WTC11 (cell line): ENCODE measurements at regions not wholly inside any gene's neighbourhood (a gene's known extent, or its start where the extent isn't known, plus 50 kb on each side); places are given as distances from the start of the nearest gene placed in this dataset.

ENCODE experiments used
- ATAC-seq: fragments of 200-7000 bp; cut with Tn5 transposase; 2 replicates; pipeline ENCODE4 v1.10.0; 2021; ENCODE audit warnings: mild to moderate bottlenecking, moderate library complexity
- CTCF ChIA-PET: fragments of 300-600 bp; sonication (Branson Sonifier 250); formaldehyde crosslinking; loops from one replicate; lab custom pipeline; 2021; ENCODE audit warnings: antibody characterized with exemption; lab: Charles Lee
- POLR2A ChIA-PET: fragments of 350-600 bp; sonication (Branson Sonifier 250); formaldehyde crosslinking; loops from one replicate; lab custom pipeline; 2021; ENCODE audit warnings: antibody characterized with exemption; lab: Charles Lee
- DNase-seq: peaks from one replicate; pipeline ENCODE4 v3.0.0; 2021; ENCODE audit warnings: low spot score
- H3K27ac Mint-ChIP-seq: 2 replicates; pipeline ENCODE4 v1.8.0; 2021; ENCODE audit warnings: mixed read lengths
- H3K27me3 Mint-ChIP-seq: 2 replicates; pipeline ENCODE4 v1.8.0; 2021; ENCODE audit warnings: low read depth, mild to moderate bottlenecking, moderate library complexity, mixed read lengths
- H3K36me3 Mint-ChIP-seq: 2 replicates; pipeline ENCODE4 v1.8.0; 2021; ENCODE audit warnings: mixed read lengths
- H3K4me1 Mint-ChIP-seq: 2 replicates; pipeline ENCODE4 v1.8.0; 2022; ENCODE audit warnings: mixed read lengths
- H3K4me3 Mint-ChIP-seq: 2 replicates; pipeline ENCODE4 v1.8.0; 2021; ENCODE audit warnings: mild to moderate bottlenecking, moderate library complexity, mixed read lengths
- H3K9me3 Mint-ChIP-seq: 2 replicates; pipeline ENCODE4 v1.8.0; 2021; ENCODE audit warnings: mixed read lengths
- ATF1 ChIP-seq: sonication (generic); formaldehyde crosslinking; IDR thresholded peaks from 2 replicates; pipeline ENCODE4 v1.8.1; 2023; ENCODE audit warnings: mild to moderate bottlenecking, moderate library complexity, missing genetic modification reagents
- CBFB ChIP-seq: sonication (generic); formaldehyde crosslinking; IDR thresholded peaks from 2 replicates; pipeline ENCODE4 v1.8.1; 2022; ENCODE audit warnings: mild to moderate bottlenecking, low read depth, missing genetic modification reagents
- CREM ChIP-seq: sonication (generic); formaldehyde crosslinking; IDR thresholded peaks from 2 replicates; pipeline ENCODE4 v1.8.1; 2022; ENCODE audit warnings: mild to moderate bottlenecking, missing genetic modification reagents, moderate library complexity
- ELF4 ChIP-seq: sonication (generic); formaldehyde crosslinking; IDR thresholded peaks from 2 replicates; pipeline ENCODE4 v1.8.1; 2022; ENCODE audit warnings: low read depth, mild to moderate bottlenecking, moderate library complexity, missing genetic modification reagents
- EMX1 ChIP-seq: fragments of 250-450 bp; sonication (Bioruptor Pico); IDR thresholded peaks from 2 replicates; pipeline ENCODE4 v1.8.0; 2021; ENCODE audit warnings: mild to moderate bottlenecking
- ESRRA ChIP-seq: sonication (generic); formaldehyde crosslinking; IDR thresholded peaks from 2 replicates; pipeline ENCODE4 v1.8.1; 2022; ENCODE audit warnings: mild to moderate bottlenecking, missing genetic modification reagents, borderline replicate concordance
- IRF2 ChIP-seq: sonication (generic); formaldehyde crosslinking; IDR thresholded peaks from 2 replicates; pipeline ENCODE4 v1.8.0; 2022; ENCODE audit warnings: low read depth, missing genetic modification reagents, borderline replicate concordance
- JAZF1 ChIP-seq: fragments of 250-450 bp; sonication (Bioruptor Pico); IDR thresholded peaks from 2 replicates; pipeline ENCODE4 v1.9.0; 2021; ENCODE audit warnings: moderate library complexity, mild to moderate bottlenecking, inconsistent platforms
- NFE2L1 ChIP-seq: sonication (generic); formaldehyde crosslinking; IDR thresholded peaks from 2 replicates; pipeline ENCODE4 v1.8.1; 2023; ENCODE audit warnings: missing genetic modification reagents
- NR2C2 ChIP-seq: sonication (generic); formaldehyde crosslinking; IDR thresholded peaks from 2 replicates; pipeline ENCODE4 v1.8.0; 2022; ENCODE audit warnings: mild to moderate bottlenecking, missing genetic modification reagents
- OVOL2 ChIP-seq: fragments of 250-450 bp; sonication (Bioruptor Pico); IDR thresholded peaks from 2 replicates; pipeline ENCODE4 v1.9.0; 2021; ENCODE audit warnings: mild to moderate bottlenecking, borderline replicate concordance
- RORB ChIP-seq: fragments of 250-450 bp; sonication (Bioruptor Pico); IDR thresholded peaks from 2 replicates; pipeline ENCODE4 v1.9.0; 2021; ENCODE audit warnings: mild to moderate bottlenecking
- TEAD1 ChIP-seq: sonication (generic); formaldehyde crosslinking; IDR thresholded peaks from 2 replicates; pipeline ENCODE4 v1.8.0; 2022; ENCODE audit warnings: mild to moderate bottlenecking, missing genetic modification reagents
- TP53 ChIP-seq: sonication (generic); formaldehyde crosslinking; IDR thresholded peaks from 2 replicates; pipeline ENCODE4 v1.8.1; 2023; ENCODE audit warnings: mild to moderate bottlenecking, missing genetic modification reagents
- TF ChIP-seq, protein P1 (sequence below): sonication (generic); formaldehyde crosslinking; IDR thresholded peaks from 2 replicates; pipeline ENCODE4 v1.8.0; 2023; ENCODE audit warnings: missing genetic modification reagents
- TF ChIP-seq, protein P2 (sequence below): sonication (generic); formaldehyde crosslinking; IDR thresholded peaks from 2 replicates; pipeline ENCODE4 v1.8.1; 2022; ENCODE audit warnings: low read depth, mild to moderate bottlenecking, moderate library complexity, missing genetic modification reagents, borderline replicate concordance
- TF ChIP-seq, protein P3 (sequence below): sonication (generic); formaldehyde crosslinking; IDR thresholded peaks from 2 replicates; pipeline ENCODE4 v1.8.0; 2023; ENCODE audit warnings: missing genetic modification reagents, mild to moderate bottlenecking, borderline replicate concordance
- TF ChIP-seq, protein P4 (sequence below): fragments of 250-450 bp; sonication (Bioruptor Pico); IDR thresholded peaks from 2 replicates; pipeline ENCODE4 v1.9.0; 2021; ENCODE audit warnings: mild to moderate bottlenecking
- TF ChIP-seq, protein P5 (sequence below): sonication (generic); formaldehyde crosslinking; IDR thresholded peaks from 2 replicates; pipeline ENCODE4 v1.8.1; 2022; ENCODE audit warnings: missing genetic modification reagents, borderline replicate concordance
- TF ChIP-seq, protein P6 (sequence below): sonication (generic); formaldehyde crosslinking; IDR thresholded peaks from 2 replicates; pipeline ENCODE4 v1.8.1; 2023; ENCODE audit warnings: mild to moderate bottlenecking, missing genetic modification reagents, borderline replicate concordance
- TF ChIP-seq, protein P7 (sequence below): sonication (generic); formaldehyde crosslinking; IDR thresholded peaks from 2 replicates; pipeline ENCODE4 v1.8.0; 2022; ENCODE audit warnings: mild to moderate bottlenecking, missing genetic modification reagents

DNA sequence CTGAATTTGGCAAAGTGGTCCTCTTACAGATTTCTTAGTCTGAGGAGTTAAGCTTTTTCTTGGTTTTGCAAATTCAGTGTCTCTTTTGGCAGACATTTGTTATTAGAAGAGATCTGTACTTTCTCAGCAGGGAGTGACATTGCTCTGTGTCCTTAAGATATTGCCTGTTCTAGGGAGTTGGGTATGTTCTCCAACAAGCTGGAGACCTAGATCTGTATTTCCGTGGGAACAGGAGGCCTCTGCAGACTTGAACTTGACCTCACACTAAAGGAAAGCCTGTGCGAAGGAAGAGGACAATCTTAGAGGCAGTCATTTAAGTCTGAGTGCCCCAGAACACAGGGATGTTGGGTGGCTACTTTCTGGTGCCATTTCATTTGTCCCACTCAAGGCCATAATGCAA lies 107.0 kb upstream of the ATP8B1 start:
- no peaks in the 10 kb centered on the region for H3K36me3 Mint-ChIP-seq
- no peak for DNase-seq
- H3K4me3 Mint-ChIP-seq, result no peak overlapping the region
- no peaks in the 10 kb centered on the region; the same call in 1 of the 2 replicates for H3K27me3 Mint-ChIP-seq
- no peak overlapping the region for H3K27ac Mint-ChIP-seq
- peaks cover 20% of the 10 kb centered on the region for H3K4me1 Mint-ChIP-seq
- no peak for ATAC-seq
- ChIA-PET POLR2A (no interaction called here), CTCF (interaction anchor here (1.1 to 2.8 kb wide), 2 partner anchors 8 to 133 kb away, joined by 3 to 9 read pairs; partner anchors contain the start of gene NEDD4L)
- TF ChIP-seq NR2C2 (CRISPR knock-in tag) (no peak), IRF2 (CRISPR knock-in tag) (no peak), TP53 (CRISPR knock-in tag) (no peak), ATF1 (no peak), CBFB (CRISPR knock-in tag) (no peak), ESRRA (CRISPR knock-in tag) (no peak), NFE2L1 (CRISPR knock-in tag) (no peak), JAZF1 (CRISPR knock-in tag) (no peak), EMX1 (no peak), RORB (CRISPR knock-in tag) (no peak), OVOL2 (CRISPR knock-in tag) (no peak)
- TF ChIP-seq, protein P1, sequence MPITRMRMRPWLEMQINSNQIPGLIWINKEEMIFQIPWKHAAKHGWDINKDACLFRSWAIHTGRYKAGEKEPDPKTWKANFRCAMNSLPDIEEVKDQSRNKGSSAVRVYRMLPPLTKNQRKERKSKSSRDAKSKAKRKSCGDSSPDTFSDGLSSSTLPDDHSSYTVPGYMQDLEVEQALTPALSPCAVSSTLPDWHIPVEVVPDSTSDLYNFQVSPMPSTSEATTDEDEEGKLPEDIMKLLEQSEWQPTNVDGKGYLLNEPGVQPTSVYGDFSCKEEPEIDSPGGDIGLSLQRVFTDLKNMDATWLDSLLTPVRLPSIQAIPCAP (CRISPR knock-in tag), result no peak
- TF ChIP-seq, protein P2, sequence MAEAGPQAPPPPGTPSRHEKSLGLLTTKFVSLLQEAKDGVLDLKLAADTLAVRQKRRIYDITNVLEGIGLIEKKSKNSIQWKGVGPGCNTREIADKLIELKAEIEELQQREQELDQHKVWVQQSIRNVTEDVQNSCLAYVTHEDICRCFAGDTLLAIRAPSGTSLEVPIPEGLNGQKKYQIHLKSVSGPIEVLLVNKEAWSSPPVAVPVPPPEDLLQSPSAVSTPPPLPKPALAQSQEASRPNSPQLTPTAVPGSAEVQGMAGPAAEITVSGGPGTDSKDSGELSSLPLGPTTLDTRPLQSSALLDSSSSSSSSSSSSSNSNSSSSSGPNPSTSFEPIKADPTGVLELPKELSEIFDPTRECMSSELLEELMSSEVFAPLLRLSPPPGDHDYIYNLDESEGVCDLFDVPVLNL, result no peak
- TF ChIP-seq, protein P3, sequence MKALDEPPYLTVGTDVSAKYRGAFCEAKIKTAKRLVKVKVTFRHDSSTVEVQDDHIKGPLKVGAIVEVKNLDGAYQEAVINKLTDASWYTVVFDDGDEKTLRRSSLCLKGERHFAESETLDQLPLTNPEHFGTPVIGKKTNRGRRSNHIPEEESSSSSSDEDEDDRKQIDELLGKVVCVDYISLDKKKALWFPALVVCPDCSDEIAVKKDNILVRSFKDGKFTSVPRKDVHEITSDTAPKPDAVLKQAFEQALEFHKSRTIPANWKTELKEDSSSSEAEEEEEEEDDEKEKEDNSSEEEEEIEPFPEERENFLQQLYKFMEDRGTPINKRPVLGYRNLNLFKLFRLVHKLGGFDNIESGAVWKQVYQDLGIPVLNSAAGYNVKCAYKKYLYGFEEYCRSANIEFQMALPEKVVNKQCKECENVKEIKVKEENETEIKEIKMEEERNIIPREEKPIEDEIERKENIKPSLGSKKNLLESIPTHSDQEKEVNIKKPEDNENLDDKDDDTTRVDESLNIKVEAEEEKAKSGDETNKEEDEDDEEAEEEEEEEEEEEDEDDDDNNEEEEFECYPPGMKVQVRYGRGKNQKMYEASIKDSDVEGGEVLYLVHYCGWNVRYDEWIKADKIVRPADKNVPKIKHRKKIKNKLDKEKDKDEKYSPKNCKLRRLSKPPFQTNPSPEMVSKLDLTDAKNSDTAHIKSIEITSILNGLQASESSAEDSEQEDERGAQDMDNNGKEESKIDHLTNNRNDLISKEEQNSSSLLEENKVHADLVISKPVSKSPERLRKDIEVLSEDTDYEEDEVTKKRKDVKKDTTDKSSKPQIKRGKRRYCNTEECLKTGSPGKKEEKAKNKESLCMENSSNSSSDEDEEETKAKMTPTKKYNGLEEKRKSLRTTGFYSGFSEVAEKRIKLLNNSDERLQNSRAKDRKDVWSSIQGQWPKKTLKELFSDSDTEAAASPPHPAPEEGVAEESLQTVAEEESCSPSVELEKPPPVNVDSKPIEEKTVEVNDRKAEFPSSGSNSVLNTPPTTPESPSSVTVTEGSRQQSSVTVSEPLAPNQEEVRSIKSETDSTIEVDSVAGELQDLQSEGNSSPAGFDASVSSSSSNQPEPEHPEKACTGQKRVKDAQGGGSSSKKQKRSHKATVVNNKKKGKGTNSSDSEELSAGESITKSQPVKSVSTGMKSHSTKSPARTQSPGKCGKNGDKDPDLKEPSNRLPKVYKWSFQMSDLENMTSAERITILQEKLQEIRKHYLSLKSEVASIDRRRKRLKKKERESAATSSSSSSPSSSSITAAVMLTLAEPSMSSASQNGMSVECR (CRISPR knock-in tag), result no peak
- TF ChIP-seq, protein P4, sequence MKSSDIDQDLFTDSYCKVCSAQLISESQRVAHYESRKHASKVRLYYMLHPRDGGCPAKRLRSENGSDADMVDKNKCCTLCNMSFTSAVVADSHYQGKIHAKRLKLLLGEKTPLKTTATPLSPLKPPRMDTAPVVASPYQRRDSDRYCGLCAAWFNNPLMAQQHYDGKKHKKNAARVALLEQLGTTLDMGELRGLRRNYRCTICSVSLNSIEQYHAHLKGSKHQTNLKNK (CRISPR knock-in tag), result no peak
- no peaks in the 10 kb centered on the region for H3K9me3 Mint-ChIP-seq

DNA sequence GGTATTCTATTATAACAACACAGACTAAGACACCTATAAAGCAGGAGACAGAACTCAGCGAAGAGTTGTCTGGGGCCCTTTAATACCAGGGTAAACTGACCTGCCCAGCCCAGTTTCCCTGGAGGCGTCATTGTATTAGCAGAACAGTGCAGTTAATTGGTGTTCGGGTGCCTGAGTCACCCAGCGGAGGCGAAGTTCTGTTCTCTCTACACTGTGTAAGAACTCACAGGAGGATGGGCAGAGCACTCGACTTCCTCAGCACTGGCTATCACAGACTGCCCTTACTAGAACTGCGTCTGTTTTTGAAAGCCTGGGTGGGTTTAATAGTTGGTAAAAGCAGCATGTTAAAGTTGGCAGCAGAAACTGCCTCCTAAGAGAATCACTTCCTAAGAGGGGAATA lies 106.5 kb upstream of the ATP8B1 start:
- ChIA-PET CTCF (no interaction called here), POLR2A (no interaction called here)
- Mint-ChIP-seq H3K4me3 (no peak overlapping the region), H3K9me3 (no peaks in the 10 kb centered on the region), H3K27me3 (no peaks in the 10 kb centered on the region; the same call in 1 of the 2 replicates), H3K36me3 (no peaks in the 10 kb centered on the region), H3K27ac (no peak overlapping the region), H3K4me1 (peaks cover 19% of the 10 kb centered on the region)
- DNase-seq (no peak), ATAC-seq (no peak)
- no peak for TF ChIP-seq TEAD1 (CRISPR knock-in tag)
- TF ChIP-seq, protein P5, sequence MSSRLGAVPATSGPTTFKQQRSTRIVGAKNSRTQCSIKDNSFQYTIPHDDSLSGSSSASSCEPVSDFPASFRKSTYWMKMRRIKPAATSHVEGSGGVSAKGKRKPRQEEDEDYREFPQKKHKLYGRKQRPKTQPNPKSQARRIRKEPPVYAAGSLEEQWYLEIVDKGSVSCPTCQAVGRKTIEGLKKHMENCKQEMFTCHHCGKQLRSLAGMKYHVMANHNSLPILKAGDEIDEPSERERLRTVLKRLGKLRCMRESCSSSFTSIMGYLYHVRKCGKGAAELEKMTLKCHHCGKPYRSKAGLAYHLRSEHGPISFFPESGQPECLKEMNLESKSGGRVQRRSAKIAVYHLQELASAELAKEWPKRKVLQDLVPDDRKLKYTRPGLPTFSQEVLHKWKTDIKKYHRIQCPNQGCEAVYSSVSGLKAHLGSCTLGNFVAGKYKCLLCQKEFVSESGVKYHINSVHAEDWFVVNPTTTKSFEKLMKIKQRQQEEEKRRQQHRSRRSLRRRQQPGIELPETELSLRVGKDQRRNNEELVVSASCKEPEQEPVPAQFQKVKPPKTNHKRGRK, result no peak
- no peak for TF ChIP-seq IRF2 (CRISPR knock-in tag)
- TF ChIP-seq ELF4 (CRISPR knock-in tag), result no peak
- TF ChIP-seq NFE2L1 (CRISPR knock-in tag), result no peak
- TF ChIP-seq CREM, result no peak
- TF ChIP-seq, protein P6, sequence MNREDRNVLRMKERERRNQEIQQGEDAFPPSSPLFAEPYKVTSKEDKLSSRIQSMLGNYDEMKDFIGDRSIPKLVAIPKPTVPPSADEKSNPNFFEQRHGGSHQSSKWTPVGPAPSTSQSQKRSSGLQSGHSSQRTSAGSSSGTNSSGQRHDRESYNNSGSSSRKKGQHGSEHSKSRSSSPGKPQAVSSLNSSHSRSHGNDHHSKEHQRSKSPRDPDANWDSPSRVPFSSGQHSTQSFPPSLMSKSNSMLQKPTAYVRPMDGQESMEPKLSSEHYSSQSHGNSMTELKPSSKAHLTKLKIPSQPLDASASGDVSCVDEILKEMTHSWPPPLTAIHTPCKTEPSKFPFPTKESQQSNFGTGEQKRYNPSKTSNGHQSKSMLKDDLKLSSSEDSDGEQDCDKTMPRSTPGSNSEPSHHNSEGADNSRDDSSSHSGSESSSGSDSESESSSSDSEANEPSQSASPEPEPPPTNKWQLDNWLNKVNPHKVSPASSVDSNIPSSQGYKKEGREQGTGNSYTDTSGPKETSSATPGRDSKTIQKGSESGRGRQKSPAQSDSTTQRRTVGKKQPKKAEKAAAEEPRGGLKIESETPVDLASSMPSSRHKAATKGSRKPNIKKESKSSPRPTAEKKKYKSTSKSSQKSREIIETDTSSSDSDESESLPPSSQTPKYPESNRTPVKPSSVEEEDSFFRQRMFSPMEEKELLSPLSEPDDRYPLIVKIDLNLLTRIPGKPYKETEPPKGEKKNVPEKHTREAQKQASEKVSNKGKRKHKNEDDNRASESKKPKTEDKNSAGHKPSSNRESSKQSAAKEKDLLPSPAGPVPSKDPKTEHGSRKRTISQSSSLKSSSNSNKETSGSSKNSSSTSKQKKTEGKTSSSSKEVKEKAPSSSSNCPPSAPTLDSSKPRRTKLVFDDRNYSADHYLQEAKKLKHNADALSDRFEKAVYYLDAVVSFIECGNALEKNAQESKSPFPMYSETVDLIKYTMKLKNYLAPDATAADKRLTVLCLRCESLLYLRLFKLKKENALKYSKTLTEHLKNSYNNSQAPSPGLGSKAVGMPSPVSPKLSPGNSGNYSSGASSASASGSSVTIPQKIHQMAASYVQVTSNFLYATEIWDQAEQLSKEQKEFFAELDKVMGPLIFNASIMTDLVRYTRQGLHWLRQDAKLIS (CRISPR knock-in tag), result no peak
- TF ChIP-seq, protein P7, sequence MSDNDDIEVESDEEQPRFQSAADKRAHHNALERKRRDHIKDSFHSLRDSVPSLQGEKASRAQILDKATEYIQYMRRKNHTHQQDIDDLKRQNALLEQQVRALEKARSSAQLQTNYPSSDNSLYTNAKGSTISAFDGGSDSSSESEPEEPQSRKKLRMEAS (CRISPR knock-in tag), result no peak
- TF ChIP-seq CBFB (CRISPR knock-in tag), result no peak
